Keratinocyte (primary cell): ENCODE measurements at regions not wholly inside any gene's neighbourhood (a gene's known extent, or its start where the extent isn't known, plus 50 kb on each side); places are given as distances from the start of the nearest gene placed in this dataset.
"Not testable (repeated sequence)": the region's sequence is repeated elsewhere in the genome, so short reads cannot be mapped to it uniquely, and the experiment has no call there.

Experiments used
- DNase-seq: peaks from one replicate; pipeline ENCODE4 v3.0.0-alpha.2; 2011; ENCODE audit warnings: low read depth, missing footprints, low spot score
- FAIRE-seq: peaks from 2 replicates; lab custom pipeline; 2011; peaks lifted over from hg19 to GRCh38; lab: Jason Lieb, UNC
- H2AFZ ChIP-seq: 2 replicates; pipeline ENCODE4 v1.6.0; 2012; ENCODE audit warnings: low read length, control low read depth, inconsistent platforms; ENCODE audit not compliant: control insufficient read depth
- H3K27ac ChIP-seq: 2 replicates; pipeline ENCODE4 v1.5.1; 2011; ENCODE audit warnings: low read length; ENCODE audit not compliant: control insufficient read depth, insufficient read depth
- H3K27me3 ChIP-seq: 3 replicates; pipeline ENCODE4 v1.6.0; 2011; ENCODE audit warnings: low read length; ENCODE audit not compliant: control insufficient read depth, insufficient read depth; ENCODE audit errors: extremely low read depth
- H3K36me3 ChIP-seq, 2 experiments: 2 replicates in 1 of 2; 3 replicates in 1 of 2; pipeline ENCODE4 v1.5.1; 2011; ENCODE audit warnings: low read length in 2 of 2, mild to moderate bottlenecking in 1 of 2; ENCODE audit not compliant: control insufficient read depth in 2 of 2, insufficient read depth in 2 of 2; ENCODE audit errors: extremely low read depth in 1 of 2
- H3K4me1 ChIP-seq: 3 replicates; pipeline ENCODE4 v1.5.1; 2011; ENCODE audit warnings: low read length; ENCODE audit not compliant: control insufficient read depth, insufficient read depth; ENCODE audit errors: extremely low read depth
- H3K4me2 ChIP-seq: 3 replicates; pipeline ENCODE4 v1.6.0; 2011; ENCODE audit warnings: low read depth, low read length; ENCODE audit not compliant: control insufficient read depth, insufficient read depth; ENCODE audit errors: extremely low read depth
- H3K4me3 ChIP-seq, 3 experiments: fragments of 200-600 bp in 1 of 3; sonication (generic) in 1 of 3; 2 replicates in 2 of 3; 3 replicates in 1 of 3; pipeline ENCODE4 v1.5.1; 2011 to 2016; ENCODE audit warnings: low read length in 3 of 3, mild to moderate bottlenecking in 3 of 3, control low read depth in 2 of 3, inconsistent platforms in 1 of 3, low read depth in 1 of 3, mixed read lengths in 1 of 3, mixed run types in 1 of 3, moderate library complexity in 1 of 3; ENCODE audit not compliant: control insufficient read depth in 2 of 3, insufficient read depth in 2 of 3; ENCODE audit errors: extremely low read depth in 1 of 3
- H3K79me2 ChIP-seq: 2 replicates; pipeline ENCODE4 v1.6.0; 2012; ENCODE audit warnings: low read length; ENCODE audit not compliant: control insufficient read depth, insufficient read depth
- H3K9ac ChIP-seq: 3 replicates; pipeline ENCODE4 v1.6.0; 2011; ENCODE audit warnings: low read length; ENCODE audit not compliant: control insufficient read depth, insufficient read depth; ENCODE audit errors: extremely low read depth
- H3K9me1 ChIP-seq: 3 replicates; pipeline ENCODE4 v1.6.0; 2011; ENCODE audit warnings: low read length; ENCODE audit not compliant: control insufficient read depth, insufficient read depth; ENCODE audit errors: extremely low read depth
- H3K9me3 ChIP-seq: 2 replicates; pipeline ENCODE4 v1.5.1; 2012; ENCODE audit warnings: low read depth, low read length; ENCODE audit not compliant: control insufficient read depth
- H4K20me1 ChIP-seq: 3 replicates; pipeline ENCODE4 v1.6.0; 2011; ENCODE audit warnings: low read length; ENCODE audit not compliant: control insufficient read depth, insufficient read depth; ENCODE audit errors: extremely low read depth
- EZH2 ChIP-seq: IDR thresholded peaks from one replicate; pipeline ENCODE4 v1.6.1; 2012; ENCODE audit warnings: inconsistent platforms, mild to moderate bottlenecking, low read length, moderate library complexity
- dilution Hi-C: fragments of 300-500 bp; cut with MboI; formaldehyde crosslinking; loops from one replicate; pipeline ENCODE4 v1.7.0; 2020; ENCODE audit warnings: low sequenced_read_pairs; ENCODE audit not compliant: extremely low pct_ligation_motif_present
- TF ChIP-seq, protein P1 (sequence below), 3 experiments: IDR thresholded peaks in 1 of 3; conservative IDR thresholded peaks in 1 of 3; optimal IDR thresholded peaks in 1 of 3; 2 replicates in 2 of 3; 3 replicates in 1 of 3; pipeline versions ENCODE3 to v1.5.1; 2011; ENCODE audit warnings: low read length in 3 of 3, mild to moderate bottlenecking in 3 of 3, moderate library complexity in 2 of 3, control low read depth in 1 of 3, inconsistent platforms in 1 of 3; ENCODE audit not compliant: insufficient read depth in 2 of 3; ENCODE audit errors: extremely low read depth in 1 of 3

GRCh38 chr6:79399499-79399898, 137.7 kb downstream of the LCA5 start:
- Histone ChIP-seq H4K20me1 (no peaks in the 10 kb centered on the region), H3K9ac (no peak overlapping the region), H3K4me2 (no peak overlapping the region), H3K36me3 (no peaks in the 10 kb centered on the region), H3K27me3 (no peaks in the 10 kb centered on the region), H3K9me3 (no peaks in the 10 kb centered on the region), H3K79me2 (no peaks in the 10 kb centered on the region), H3K4me1 (no peaks in the 10 kb centered on the region), H3K9me1 (no peaks in the 10 kb centered on the region), H3K4me3 (no peak overlapping the region), H3K27ac (no peak overlapping the region), H2AFZ (no peak overlapping the region)
- dilution Hi-C loops: no loop called here
- TF ChIP-seq, protein P1, sequence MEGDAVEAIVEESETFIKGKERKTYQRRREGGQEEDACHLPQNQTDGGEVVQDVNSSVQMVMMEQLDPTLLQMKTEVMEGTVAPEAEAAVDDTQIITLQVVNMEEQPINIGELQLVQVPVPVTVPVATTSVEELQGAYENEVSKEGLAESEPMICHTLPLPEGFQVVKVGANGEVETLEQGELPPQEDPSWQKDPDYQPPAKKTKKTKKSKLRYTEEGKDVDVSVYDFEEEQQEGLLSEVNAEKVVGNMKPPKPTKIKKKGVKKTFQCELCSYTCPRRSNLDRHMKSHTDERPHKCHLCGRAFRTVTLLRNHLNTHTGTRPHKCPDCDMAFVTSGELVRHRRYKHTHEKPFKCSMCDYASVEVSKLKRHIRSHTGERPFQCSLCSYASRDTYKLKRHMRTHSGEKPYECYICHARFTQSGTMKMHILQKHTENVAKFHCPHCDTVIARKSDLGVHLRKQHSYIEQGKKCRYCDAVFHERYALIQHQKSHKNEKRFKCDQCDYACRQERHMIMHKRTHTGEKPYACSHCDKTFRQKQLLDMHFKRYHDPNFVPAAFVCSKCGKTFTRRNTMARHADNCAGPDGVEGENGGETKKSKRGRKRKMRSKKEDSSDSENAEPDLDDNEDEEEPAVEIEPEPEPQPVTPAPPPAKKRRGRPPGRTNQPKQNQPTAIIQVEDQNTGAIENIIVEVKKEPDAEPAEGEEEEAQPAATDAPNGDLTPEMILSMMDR (optimal IDR thresholded peaks at IDR 0.05 in 1 of 3, IDR thresholded peaks at IDR 0.05 in 1 of 3, conservative IDR thresholded peaks at IDR 0.05 in 1 of 3; ENCODE audit: extremely low read depth in 1 of 3, insufficient read depth in 2 of 3, low read length in 3 of 3): no peak
- TF ChIP-seq EZH2: no peak
- DNase-seq (no peak), FAIRE-seq (no peak)

DNA sequence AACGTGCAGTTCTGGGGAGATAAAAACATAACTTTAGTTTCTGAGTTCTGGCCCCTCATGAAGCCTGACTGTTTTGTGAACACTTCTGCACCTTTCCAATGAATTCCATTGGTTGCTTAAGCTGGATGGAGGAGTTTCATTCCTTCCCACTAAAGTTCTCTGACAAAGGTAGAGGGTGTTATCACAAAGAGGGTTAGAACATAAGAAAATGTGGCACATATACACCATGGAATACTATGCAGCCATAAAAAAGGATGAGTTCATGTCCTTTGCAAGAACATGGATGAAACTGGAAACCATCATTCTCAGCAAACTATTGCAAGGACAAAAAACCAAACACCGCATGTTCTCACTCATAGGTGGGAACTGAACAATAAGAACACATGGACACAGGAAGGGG, 138.6 kb downstream of the LCA5 start:
- H3K9ac ChIP-seq, H3K9me3 ChIP-seq, H3K4me1 ChIP-seq, H3K36me3 ChIP-seq, DNase-seq, H3K27ac ChIP-seq, H3K9me1 ChIP-seq, dilution Hi-C loops, H3K4me2 ChIP-seq, H3K79me2 ChIP-seq, H3K27me3 ChIP-seq, FAIRE-seq, H4K20me1 ChIP-seq, H3K4me3 ChIP-seq, H2AFZ ChIP-seq: not testable (repeated sequence)

GRCh38 chr6:79396625-79397024, 140.6 kb downstream of the LCA5 start:
- no peaks in the 10 kb centered on the region for H3K4me1 ChIP-seq
- no peak for DNase-seq
- H4K20me1 ChIP-seq: no peaks in the 10 kb centered on the region
- H3K9me1 ChIP-seq: no peaks in the 10 kb centered on the region
- H3K9ac ChIP-seq: no peak overlapping the region
- no peak overlapping the region for H3K4me3 ChIP-seq
- dilution Hi-C loops: no loop called here
- H3K79me2 ChIP-seq: no peaks in the 10 kb centered on the region
- H2AFZ ChIP-seq: no peak overlapping the region
- H3K36me3 ChIP-seq: no peaks in the 10 kb centered on the region
- H3K27me3 ChIP-seq: no peaks in the 10 kb centered on the region
- TF ChIP-seq, protein P1 (optimal IDR thresholded peaks at IDR 0.05 in 1 of 3, IDR thresholded peaks at IDR 0.05 in 1 of 3, conservative IDR thresholded peaks at IDR 0.05 in 1 of 3; ENCODE audit: extremely low read depth in 1 of 3, insufficient read depth in 2 of 3, low read length in 3 of 3): no peak
- TF ChIP-seq EZH2: no peak
- no peaks in the 10 kb centered on the region for H3K9me3 ChIP-seq
- no peak for FAIRE-seq
- H3K27ac ChIP-seq: no peak overlapping the region
- no peak overlapping the region for H3K4me2 ChIP-seq
